Mesothelial cell of epicardium (in vitro differentiated cells): ENCODE measurements at regions not wholly inside any gene's neighbourhood (a gene's known extent, or its start where the extent isn't known, plus 50 kb on each side); places are given as distances from the start of the nearest gene placed in this dataset.

Experiments used
- DNase-seq, 2 experiments: peaks; one replicate each; pipeline ENCODE4 v3.0.0; 2021; ENCODE audit warnings: low spot score in 2 of 2; ENCODE audit not compliant: unreplicated experiment in 2 of 2
- H3K27ac Mint-ChIP-seq: 2 replicates; pipeline ENCODE4 v1.8.0; 2021; ENCODE audit warnings: mixed read lengths
- H3K27me3 Mint-ChIP-seq: 2 replicates; pipeline ENCODE4 v1.8.0; 2021; ENCODE audit warnings: low read depth, mixed read lengths
- H3K36me3 Mint-ChIP-seq: 2 replicates; pipeline ENCODE4 v1.8.0; 2021; ENCODE audit warnings: mixed read lengths
- H3K4me1 Mint-ChIP-seq: 2 replicates; pipeline ENCODE4 v1.8.0; 2021; ENCODE audit warnings: mixed read lengths
- H3K4me3 Mint-ChIP-seq: 2 replicates; pipeline ENCODE4 v1.8.0; 2021; ENCODE audit warnings: mild to moderate bottlenecking, moderate library complexity, mixed read lengths
- H3K9me3 Mint-ChIP-seq: 2 replicates; pipeline ENCODE4 v1.8.0; 2021; ENCODE audit warnings: mixed read lengths
- TF ChIP-seq, protein P1 (sequence below): fragments of 200-600 bp; sonication (generic); IDR thresholded peaks from one replicate; pipeline ENCODE4 v1.5.0; 2021; ENCODE audit warnings: antibody characterized with exemption; ENCODE audit not compliant: unreplicated experiment

DNA sequence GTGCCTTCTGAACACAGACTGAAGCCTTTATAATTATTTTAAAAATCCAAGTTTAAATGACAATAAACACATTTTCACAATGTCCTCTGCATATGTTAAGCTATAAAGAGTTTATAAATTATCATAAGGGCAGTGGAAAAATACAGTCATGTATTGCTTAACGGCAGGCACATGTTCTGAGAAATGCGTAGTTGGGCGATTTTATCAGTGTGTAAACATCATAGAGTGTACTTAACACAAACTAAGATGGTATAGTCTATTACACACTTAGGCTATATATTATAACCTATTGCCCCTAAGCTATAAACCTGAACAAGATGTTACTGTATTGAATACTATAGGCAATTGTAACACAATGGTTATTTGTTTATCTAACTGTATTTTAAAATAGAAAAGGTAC, 254.7 kb downstream of the GABRG1 start:
- DNase-seq = no peak
- Mint-ChIP-seq H3K9me3 (no peaks in the 10 kb centered on the region), H3K27ac (no peak overlapping the region), H3K36me3 (no peaks in the 10 kb centered on the region), H3K4me3 (no peak overlapping the region), H3K27me3 (no peaks in the 10 kb centered on the region), H3K4me1 (no peaks in the 10 kb centered on the region)
- TF ChIP-seq, protein P1, sequence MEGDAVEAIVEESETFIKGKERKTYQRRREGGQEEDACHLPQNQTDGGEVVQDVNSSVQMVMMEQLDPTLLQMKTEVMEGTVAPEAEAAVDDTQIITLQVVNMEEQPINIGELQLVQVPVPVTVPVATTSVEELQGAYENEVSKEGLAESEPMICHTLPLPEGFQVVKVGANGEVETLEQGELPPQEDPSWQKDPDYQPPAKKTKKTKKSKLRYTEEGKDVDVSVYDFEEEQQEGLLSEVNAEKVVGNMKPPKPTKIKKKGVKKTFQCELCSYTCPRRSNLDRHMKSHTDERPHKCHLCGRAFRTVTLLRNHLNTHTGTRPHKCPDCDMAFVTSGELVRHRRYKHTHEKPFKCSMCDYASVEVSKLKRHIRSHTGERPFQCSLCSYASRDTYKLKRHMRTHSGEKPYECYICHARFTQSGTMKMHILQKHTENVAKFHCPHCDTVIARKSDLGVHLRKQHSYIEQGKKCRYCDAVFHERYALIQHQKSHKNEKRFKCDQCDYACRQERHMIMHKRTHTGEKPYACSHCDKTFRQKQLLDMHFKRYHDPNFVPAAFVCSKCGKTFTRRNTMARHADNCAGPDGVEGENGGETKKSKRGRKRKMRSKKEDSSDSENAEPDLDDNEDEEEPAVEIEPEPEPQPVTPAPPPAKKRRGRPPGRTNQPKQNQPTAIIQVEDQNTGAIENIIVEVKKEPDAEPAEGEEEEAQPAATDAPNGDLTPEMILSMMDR = no peak

DNA sequence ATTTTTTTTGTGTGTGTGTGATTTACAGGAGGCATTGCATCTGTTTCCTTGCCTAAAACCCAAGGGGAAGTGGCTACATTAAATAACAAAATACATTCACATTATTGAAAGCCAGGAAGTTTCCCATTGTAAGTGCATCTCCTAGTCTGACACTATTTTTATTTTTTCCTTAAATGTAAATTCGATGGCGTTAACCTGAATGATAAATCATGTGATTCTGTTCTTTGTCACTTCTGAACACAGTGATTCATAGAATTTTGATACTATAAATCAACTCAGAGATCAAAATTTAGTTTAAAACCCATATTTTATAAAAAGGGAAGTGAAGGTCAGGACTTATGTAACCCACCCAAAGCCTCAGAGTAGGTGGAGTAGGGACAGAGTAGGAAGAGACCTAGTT, 258.1 kb downstream of the GABRG1 start:
- Mint-ChIP-seq H3K27ac (no peak overlapping the region), H3K4me1 (no peaks in the 10 kb centered on the region)

DNA sequence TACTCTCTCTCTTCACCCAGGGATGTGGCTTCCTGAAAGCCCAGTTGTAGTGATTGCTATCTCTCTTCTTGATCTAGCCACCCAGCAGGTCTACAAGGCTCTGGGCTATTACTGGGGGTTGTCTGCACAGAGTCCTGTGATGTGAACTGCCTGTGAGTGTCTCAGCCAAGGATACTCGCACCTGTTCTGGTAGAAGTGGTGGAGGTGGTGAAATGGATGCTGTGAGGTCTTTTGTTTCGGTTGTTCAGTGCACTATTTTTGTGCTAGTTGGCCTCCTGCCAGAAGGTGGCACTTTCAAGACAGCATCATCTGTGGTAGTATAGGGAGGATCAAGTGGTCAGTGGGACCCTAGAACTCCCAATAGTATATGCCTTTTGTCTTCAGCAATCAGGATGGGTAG, 268.0 kb downstream of the GABRG1 start:
- Mint-ChIP-seq H3K27ac (no peak overlapping the region), H3K4me1 (no peaks in the 10 kb centered on the region), H3K4me3 (no peak overlapping the region), H3K36me3 (no peaks in the 10 kb centered on the region), H3K9me3 (peaks cover 18% of the 10 kb centered on the region), H3K27me3 (peaks cover 3% of the 10 kb centered on the region)
- no peak for DNase-seq
- TF ChIP-seq, protein P1 = no peak

More for the DNA sequence above, 258.1 kb downstream of the GABRG1 start:
- H3K36me3 Mint-ChIP-seq = no peaks in the 10 kb centered on the region
- no peaks in the 10 kb centered on the region for H3K27me3 Mint-ChIP-seq
- TF ChIP-seq, protein P1 = no peak
- no peaks in the 10 kb centered on the region for H3K9me3 Mint-ChIP-seq
- DNase-seq = no peak
- H3K4me3 Mint-ChIP-seq = no peak overlapping the region

DNA sequence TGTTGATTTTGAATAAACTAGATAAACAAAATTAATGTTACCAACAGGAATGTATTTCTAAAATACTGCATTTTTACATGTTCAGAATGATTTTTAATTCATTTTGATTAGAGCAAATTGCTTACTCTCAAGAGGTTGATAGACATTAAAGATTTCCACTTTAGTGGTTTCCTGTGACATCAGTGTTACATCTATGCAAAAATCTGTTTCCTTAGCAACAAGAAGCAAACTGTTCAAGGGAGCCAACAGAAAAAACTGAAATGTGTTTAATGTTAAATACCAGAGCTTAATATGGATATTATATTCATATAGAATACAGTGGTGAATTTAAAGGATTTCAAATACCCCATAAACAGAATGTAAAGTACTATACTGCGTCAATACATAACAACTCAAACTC, 277.8 kb downstream of the GABRG1 start:
- Mint-ChIP-seq H3K9me3 (peaks cover 2% of the 10 kb centered on the region), H3K36me3 (no peaks in the 10 kb centered on the region), H3K4me3 (no peak overlapping the region), H3K27me3 (peaks cover 7% of the 10 kb centered on the region), H3K27ac (no peak overlapping the region), H3K4me1 (no peaks in the 10 kb centered on the region)
- TF ChIP-seq, protein P1 = no peak
- no peak for DNase-seq

DNA sequence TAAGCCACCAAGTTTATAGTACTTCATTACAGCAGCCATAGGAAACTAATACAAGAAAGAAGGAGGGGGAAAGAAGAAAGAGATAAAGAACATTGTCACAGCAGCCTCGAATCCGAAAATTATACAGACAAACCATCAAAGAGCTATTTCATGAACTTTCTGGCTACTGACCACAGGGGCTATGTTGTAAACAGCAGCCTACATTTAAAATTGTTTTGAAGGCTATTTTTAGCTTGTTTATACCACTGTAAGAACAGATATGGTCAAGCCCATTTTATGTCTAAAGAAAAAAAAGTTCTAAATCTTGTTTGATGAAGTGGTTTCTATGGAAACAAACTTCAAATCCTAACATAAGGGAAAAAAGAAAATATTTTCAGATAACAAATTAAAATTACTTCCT, 282.1 kb downstream of the GABRG1 start:
- Mint-ChIP-seq H3K4me3 (no peak overlapping the region), H3K9me3 (no peaks in the 10 kb centered on the region), H3K27ac (no peak overlapping the region), H3K27me3 (peaks cover 7% of the 10 kb centered on the region), H3K36me3 (no peaks in the 10 kb centered on the region), H3K4me1 (no peaks in the 10 kb centered on the region)
- TF ChIP-seq, protein P1 = no peak
- DNase-seq = no peak

DNA sequence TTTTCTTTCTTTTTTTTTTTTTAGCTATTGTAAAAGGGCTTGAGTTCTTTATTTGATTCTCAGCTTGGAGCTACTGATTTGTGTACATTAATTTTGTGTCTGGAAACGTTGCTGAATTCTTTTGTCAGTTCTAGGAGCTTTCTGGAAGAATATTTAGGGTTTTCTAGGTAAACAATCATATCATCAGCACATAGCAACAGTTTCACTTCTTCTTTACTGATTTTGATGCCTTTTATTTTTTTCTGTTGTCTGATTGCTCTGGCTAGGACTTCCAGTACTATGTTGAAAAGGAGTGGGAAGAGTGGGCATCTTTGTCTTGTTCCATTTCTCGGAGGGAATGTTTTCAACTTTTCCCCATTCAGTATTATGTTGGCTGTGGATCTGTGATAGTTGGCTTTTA, 292.2 kb downstream of the GABRG1 start:
- Mint-ChIP-seq H3K4me3 (no peak overlapping the region), H3K9me3 (peaks cover 58% of the 10 kb centered on the region), H3K27ac (no peak overlapping the region), H3K36me3 (no peaks in the 10 kb centered on the region), H3K4me1 (no peaks in the 10 kb centered on the region), H3K27me3 (no peaks in the 10 kb centered on the region)
- TF ChIP-seq, protein P1 = no peak
- no peak for DNase-seq
